HCEC 1CT (cell line): ENCODE measurements at regions not wholly inside any gene's neighbourhood (a gene's known extent, or its start where the extent isn't known, plus 50 kb on each side); places are given as distances from the start of the nearest gene placed in this dataset.
A peak's percentile ranks its signal among the peaks of the same experiment; 100 is the strongest.

Source experiments
- DNase-seq: peaks from one replicate; pipeline ENCODE4 v3.0.0-alpha.2; 2017

DNA sequence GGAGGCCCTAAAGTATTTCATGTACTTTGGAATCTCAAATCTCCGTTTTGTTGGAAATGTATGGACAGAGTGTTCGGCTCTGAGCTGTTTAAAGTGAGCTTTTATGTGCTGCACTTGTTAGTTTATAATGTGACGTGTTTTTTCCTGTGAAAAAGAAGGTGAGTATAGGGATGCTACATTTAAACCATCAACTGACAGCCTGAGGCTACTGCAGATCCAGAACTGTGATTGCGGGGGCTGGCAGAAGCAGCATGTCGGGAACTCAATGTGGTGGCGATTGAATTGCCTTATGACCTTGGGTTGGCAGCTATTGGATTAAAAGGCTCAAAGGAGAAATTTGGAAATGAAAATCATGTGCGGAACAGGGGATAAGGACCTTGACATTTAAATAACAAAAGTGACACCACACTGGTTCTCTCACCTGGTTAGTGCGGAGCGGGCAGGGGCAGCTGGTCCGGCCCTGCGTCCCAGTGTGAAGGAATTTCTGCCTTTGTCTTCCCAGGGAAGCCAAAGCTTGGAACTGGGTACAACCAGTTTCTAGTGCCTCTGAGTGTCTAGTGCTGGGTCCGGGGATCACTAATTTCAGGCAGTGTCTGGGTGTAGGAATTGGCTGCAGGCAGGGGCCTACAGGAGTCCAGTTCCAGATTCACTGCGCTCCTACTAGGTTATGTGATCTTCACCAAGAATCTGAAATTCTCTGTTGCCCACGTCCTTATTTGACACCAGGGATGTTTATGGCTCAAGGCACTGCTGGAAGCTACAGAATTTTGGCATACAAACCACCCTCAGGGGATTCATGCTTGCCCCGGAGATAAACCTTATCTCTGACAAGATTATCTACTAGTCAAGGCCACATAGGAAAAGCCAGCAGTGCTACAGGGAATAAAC is 120.7 kb upstream of the ERCC6L2 start:
- DNase-seq: no peak

DNA sequence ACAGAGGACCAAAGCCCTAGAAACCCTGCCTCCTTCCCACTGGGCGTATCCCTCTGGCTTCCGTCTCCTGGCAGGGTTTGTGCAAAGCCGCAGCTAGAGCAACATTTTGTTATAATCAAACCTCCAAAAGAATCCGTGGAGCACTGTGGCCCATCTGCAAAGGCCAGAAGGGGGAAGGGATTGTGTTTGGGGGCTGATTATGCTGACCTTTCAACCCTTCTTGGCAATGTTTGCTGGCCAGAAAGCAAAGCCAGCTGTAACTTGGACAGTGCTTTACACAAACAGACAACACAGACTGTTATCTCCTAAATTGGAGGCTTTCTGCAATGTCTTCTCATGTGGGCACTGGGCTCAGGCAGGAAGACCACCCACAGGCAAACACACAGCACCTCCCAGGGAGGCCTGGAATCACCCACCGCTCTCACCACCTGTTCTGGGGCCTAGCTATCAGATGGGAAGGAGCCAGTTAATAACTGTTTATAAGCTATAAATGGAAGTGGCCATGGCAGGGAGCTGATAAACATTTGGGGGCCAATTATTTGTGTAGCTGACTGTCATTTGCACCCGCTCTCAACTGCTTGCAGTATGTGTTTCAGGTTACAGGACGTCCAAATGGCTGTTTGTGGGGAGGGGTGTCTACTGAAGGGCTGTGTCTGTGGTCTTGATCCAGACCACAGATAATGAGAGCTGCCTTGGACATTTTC is 121.6 kb upstream of the ERCC6L2 start:
- no peak for DNase-seq

DNA sequence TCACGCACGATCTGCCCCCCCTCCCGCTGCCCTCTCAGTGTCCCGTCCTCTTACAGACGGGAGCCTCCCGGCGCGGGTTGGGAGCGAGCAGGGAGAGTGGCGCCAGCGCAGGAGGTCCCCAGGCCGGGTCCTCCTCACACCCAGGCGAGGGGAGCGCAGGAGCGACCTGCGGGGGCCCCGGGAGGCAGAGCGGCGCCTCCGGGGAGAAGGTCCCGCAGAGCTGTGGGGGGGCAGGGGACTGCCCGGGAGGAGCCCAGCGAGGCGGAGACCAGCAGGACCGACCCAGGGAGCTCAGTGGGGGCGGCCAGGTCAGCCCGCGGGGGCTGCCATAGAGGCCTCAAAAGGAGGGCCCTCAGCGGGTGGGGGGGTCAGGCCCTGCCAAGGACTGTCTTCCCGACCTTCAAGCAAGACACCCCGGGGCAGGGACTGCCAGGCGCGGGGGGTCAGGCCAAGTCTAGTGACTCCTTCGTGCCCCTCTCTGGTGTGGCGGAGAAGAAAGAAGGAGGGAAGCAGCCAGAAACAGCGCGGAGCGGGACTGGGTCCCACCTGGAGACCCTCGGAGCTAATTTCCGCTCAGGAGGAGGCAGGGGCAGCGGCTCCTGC is 123.3 kb upstream of the ERCC6L2 start:
- no peak for DNase-seq

DNA sequence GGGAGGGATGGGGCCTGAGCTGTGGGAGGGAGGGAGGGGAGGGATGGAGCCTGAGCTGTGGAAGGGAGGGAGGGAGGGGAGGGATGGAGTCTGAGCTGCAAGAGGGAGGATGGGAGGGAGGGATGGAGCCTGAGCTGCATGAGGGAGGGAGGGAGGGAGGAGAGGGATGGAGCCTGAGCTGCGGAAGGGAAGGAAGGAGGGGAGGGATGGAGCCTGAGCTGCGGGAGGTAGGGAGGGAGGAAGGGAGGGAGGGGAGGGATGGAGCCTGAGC is 124.0 kb upstream of the ERCC6L2 start:
- no peak for DNase-seq

DNA sequence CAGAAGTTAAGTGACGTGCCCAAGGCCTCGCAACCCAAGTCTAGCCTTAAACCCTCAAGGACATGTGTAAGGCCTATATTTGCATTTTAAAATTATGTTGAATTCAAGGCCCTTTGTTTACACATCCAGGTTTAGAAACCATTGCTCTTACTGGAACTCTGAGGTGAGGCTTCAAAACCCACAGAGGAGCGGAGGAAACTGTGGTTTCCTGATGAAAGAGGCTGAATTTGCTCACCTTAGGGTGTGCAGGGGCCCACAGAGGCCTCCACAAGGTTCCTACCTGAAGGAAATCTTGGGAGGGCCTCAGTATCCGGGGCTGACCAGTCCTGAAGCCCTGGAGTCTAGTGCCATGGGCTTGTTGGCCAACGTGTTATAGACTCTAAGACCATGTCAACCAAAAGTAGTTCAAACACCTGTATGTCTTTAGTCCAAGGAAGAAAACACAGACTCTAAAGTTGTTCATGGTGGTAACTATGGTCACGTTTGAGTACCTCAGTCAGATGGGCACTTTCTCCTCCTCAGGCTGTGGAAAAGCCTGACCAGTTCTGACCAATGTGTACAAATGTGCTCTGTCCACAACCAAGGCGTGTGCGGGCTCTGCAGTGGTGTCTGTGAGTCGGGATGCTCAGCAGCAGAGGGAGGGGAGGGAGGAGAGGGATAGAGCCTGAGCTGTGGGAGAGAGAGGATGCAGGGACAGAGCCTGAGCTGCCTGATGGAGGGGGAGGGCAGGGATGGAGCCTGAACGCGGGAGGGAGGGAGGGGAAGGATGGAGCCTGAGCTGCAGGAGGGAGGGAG is 124.6 kb upstream of the ERCC6L2 start:
- no peak for DNase-seq

DNA sequence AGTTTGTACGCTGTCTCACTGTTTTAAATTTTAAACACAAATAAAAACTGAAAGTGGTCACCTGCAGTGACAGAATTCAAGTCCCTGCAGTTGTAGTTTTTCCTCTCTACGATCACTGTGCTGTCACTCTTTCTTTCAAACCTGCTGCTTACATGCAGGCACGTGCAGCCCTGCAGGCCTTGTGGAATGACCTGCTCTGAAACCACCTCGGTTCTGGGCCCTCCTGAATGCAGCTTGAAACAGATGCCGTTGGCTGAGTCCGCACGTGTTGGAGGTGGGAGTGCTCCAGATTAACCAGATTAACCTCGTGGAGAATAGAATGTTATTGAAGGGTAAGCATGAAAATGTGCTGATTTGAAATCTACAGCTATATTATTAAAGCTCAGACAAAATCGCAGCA is 126.0 kb upstream of the ERCC6L2 start:
- DNase-seq: no peak

DNA sequence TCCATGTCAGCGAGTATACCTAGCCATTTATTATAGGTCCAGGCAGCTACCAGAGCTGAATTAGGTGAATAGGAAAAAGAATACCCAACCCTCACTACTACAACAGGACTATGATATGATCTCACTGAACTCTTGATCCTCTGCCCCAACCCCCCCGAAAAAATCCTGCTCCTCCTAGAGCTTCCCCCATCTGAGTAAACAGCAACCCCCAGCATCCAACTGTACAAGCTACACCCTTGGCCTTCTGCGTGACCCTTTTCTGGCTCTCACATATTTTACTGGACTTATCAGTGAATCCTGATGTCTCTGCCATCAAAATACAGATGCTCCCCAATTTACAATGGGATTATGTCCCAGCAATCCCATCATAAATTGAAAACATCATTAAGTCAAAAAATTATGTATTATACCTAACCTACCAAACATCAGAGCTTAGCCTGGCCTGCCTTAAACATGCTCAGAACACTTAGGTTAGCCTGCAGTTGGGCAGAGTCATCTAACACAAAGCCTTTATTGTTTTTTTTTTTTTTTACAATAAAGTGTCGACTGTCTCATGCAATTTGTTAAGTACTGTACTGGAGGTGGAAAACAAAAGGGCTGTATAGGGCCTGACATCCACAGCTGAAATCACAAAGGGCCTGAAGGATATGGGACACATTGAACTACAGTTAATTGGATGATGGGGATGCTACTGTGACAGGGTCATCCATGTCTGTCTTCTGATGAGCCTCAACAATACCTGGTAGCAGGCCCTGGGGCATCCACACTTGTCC is 128.9 kb upstream of the ERCC6L2 start:
- no peak for DNase-seq

DNA sequence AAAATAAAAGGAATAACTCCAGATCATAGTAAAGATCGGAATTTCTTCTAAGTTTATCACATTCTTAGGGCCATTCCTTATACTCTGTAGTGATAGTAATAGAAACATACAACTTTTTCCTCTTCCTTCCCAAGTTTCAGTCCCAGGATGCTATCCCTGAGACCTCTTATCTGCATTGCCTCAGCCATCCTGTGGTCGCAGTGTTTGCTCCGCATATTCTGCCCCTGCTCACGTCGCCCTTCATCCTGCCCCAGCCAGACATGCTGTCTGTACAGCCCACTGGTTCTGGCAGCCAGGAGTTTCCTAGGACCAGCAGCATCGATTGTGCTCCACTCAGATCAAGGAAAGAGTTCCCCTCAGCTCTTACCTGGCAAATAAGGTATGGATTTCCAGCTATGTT is 132.7 kb upstream of the ERCC6L2 start:
- DNase-seq: no peak

DNA sequence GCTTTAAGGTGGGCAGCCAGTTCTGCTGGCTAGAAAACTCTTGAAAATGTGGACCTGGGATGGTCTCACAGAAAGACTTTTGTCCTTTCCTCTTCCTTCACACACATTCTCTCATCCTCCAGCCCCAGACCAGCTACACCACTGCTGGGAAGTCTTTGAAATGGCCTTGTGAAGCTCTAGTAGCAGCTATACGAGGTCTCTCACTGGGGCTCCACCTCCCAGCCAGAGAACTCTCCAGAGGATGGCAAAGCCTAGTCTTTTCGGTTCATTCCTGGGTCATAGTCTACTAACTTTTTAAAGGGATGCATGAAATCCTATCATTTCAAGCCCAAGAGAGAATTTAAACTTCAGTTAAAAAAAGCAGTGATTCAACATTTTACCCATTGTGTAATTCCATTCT is 133.9 kb upstream of the ERCC6L2 start:
- no peak for DNase-seq

DNA sequence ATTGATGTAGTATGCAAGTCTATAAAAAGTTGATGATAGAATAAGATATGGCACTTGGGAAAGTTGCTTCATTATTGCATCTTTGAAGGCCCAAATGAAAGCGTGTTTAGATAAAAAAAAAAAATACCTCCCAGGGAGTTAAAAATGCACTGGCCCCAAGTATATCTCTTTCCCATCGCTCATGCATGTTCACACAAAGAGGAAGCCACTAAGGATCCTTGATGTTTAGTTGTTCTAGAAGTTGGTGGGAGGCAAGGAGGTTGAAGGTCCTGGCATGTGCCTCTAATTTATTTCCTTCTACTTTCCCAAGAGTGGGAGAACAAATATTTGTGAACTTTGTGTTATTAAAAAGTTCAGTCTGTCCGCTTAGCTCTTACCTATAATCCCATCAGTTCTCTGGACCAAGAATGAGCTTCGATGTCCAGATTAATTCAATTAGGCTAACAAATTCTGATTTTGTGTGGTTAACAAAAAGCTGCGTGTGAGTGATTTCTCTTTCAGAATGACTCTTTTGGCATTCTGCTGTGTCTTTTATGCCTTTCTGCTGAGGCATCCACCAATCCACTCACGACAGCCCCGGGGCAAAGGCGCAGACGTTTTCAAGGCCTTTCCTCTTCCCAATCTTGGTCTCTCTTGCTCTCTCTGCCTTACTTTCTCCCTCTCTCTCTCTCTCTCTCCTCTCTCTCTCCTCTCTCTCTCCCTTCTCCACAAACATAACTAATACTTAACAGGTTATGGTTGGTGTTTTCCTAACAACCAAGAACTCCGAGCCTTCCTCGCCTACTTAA is 135.1 kb upstream of the ERCC6L2 start:
- DNase-seq: no peak

DNA sequence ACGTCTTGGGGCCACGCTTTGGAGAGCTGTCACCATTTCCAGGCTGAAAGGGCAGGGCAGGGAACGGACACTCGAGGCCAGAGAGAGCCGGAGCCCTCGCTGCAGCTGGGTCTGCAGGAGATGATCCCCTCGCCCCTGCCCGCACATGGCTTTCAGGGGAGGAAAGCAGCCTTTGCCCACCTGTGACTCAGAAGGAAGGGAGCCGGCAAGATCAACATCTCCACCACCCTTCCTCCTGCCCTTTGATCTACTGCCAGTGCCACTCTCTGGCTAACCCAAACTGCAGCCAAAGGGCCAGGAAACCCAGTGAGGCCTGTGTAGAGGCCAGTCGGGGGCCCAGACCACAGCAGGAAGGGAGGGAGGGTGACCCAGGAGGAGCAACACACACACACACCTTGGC is 137.1 kb upstream of the ERCC6L2 start:
- no peak for DNase-seq

DNA sequence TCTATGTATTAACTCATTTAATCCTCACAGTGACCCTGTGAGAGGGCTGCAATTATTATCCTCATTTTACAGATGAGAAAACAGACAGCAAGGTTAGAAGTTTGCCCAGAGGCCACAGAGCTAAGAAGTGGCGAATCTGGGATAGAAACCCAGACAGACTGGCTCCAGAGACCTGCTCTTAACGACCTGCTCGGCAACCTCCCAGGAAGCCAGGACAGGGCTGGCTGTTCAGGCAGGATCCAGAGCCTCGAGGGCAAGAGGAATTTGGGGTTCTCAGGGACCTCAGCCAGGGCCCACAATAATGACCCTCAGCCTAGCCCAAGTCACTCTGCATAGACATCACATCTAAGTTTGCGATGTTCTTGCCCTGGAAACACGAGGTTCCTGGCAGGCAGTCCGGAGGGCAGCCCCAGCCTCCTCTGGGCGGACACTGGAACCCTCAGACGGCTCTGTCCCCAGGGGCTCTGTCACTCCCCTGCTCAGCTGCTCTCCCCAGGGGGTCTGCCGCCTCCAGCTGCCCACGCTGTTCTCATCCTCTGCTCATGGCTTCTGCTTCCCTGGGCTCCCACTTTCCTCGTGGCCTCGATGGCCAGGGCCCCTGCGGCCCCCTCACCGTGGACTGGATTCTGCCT is 138.5 kb upstream of the ERCC6L2 start:
- DNase-seq: no peak

DNA sequence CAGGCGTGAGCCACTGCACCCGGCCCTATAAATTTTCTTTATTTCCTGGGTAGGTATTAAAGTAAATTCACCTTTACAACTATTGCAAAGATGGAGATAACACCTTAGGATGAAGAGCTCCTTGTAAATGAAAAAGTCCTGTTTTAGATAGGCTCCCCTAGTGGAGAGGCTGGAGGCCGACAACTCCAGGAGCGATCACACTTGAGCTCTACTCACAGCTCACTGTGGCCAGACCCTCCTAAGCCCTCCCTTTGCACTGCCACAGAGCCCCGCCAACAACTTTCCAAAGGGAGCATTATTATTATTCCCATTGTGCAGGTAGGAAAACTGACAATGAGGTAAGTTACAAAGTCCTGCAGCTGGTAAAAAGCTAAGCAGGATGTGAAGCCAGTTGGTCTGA is 139.1 kb upstream of the ERCC6L2 start:
- peak; percentile 37 for DNase-seq

DNA sequence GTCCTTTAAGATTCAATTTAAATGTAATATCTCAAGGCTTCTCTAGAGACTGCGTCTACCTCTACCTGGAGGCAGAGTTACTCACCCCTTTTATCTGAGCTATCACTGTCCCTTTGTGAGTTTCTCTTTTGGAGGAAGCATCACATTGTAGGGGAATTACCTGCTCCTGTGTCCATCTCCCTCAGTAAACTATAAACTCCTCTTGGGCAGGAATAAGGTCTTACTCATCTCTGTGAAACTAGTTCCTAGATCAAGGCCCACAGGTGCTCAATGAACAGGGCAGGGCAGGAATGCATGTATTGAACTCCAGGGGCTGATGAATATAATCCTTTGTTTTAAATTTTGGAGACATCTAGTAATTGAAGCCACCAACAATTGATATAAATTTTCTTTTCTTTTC is 139.8 kb upstream of the ERCC6L2 start:
- no peak for DNase-seq

DNA sequence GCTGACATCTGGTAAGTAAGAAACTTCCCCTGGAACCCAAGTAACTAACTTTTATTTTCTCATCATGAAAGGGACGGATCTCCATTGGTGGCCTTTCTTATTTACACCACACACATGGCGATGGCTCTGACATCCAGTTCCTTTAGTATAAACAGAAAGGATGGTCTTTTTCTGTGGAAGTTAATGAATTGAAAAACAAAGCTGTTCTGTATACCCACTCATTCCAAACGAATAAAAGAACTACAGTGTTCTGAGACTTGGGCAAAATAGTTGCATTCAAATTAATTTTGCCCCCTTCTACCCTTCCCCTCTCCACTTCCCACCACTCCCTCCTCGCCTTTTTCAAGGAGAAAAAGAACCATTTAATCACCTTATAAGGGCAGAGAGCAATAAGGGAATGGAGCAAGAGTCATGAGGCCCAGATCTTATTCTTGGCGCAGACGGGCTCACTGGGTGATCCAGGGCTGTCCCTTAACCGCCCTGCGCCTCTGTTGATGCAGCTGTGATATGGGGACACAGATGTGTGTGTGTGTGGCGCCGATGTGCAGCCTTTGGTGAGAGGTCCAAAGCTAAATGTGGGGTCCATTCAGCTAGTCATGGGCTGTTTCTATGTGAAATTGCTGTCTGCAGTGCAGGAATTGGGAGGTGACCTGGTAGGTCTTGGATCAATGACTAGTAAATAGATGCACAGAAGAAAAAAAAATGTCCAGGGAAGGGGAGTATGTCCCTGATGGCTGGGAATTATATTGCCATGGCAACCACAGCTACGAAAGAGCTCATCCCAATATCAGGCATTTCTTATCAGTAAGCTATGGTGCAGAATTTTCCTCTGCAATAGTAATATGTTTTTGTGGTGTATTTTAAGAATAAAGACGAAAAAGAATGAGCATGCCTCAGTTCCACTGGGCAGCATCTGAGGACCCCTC is 141.5 kb upstream of the ERCC6L2 start:
- no peak for DNase-seq

DNA sequence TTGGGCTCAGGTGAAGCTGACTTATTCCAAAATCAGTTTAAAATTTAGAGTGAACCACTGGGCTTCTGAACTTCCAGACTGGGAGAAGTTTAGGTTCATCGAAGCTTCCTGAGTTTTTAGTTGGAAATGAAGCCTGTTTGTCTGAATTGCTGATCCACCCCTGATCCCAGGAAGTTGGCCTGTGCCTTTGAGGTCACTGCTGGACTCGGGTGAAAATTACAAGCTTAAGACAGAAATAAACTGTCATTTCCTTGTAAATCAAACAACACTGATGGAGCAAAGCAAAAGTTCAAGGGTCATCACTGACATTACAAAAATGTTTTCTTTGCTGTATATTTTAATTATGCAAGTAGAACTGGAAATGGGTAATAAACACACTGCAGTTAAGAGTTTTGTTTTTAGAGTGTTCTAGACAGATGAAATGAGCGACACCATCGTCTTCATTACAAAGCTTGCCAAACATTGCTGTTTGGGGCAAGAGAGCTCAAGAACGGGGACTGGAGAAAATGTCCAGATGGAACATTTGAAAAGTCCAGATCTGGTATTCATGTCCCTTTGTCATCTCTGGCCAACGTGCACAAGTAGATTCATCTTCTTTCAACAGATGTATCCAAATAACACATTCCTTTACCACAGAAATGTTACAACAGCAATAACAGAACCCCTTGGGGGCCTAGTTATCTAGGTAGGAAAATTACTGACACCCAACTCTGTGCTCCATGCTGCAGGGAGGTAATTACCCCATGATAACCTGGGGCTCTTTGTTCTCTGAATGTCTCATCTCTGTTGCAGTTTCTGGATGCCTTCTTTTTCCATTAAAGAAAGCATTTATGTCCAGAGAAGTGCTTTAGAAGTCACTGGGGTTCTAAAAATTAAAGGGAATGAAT is 142.4 kb upstream of the ERCC6L2 start:
- no peak for DNase-seq

DNA sequence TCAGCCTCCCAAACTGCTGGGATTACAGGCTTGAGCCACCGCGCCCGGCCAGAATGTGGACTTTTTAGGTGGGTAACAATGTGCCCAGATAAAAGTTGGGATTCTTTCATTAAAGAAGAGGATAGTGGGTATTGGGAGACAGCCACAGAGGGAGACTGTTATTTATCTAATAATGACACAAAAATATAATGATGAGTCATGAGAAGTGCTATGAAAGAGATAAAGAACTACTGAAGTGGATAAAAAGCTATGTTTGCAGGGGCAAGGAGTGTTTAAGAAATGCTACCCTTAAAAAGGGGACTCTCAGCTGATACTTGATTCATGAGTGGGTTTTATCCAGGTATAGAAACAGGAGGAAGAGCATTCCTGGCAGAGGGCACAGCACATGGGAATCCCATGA is 143.6 kb upstream of the ERCC6L2 start:
- DNase-seq: no peak

DNA sequence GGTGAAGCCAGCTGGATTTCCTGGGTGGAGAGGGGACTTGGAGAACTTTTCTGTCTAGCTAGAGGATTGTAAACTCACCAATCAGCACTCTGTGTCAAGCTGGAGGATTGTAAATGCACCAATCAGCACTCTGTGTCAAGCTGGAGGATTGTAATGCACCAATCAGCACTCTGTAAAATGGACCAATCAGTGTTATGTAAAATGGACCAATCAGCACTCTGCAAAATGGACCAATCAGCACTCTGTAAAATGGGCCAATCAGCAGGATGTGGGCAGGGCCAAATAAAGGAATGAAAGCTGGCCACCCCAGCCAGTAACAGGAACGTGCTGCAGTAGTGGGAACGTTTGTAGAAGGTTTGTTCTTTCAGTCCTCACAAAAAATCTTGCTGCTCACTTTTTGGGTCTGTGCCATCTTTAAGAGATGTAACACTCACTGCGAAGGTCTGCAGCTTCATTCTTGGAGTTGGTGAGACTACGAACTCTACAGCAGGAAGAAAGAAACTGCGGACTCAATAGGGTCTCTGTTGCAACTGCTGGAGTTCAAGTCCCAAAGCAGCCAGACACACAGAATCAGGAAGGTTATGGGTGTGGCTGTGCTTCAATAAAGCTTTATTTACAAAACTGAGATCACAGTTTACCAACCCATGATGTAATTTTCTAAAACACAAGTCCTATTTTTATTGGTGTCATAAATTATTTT is 145.7 kb upstream of the ERCC6L2 start:
- DNase-seq: no peak
